Mammary epithelial cell (primary cell): ENCODE measurements at regions not wholly inside any gene's neighbourhood (a gene's known extent, or its start where the extent isn't known, plus 50 kb on each side); places are given as distances from the start of the nearest gene placed in this dataset.

Experiments used
- EZH2 ChIP-seq: IDR thresholded peaks from 2 replicates; pipeline ENCODE4 v1.6.1; 2012; ENCODE audit warnings: low read length, inconsistent platforms, borderline replicate concordance
- TF ChIP-seq, protein P1 (sequence below), 2 donors: IDR thresholded peaks in 1 of 2; conservative IDR thresholded peaks in 1 of 2; 2 replicates each; pipeline ENCODE4 v1.5.1; 2011 to 2012; ENCODE audit warnings: inconsistent platforms in 2 of 2, low read length in 2 of 2, mild to moderate bottlenecking in 2 of 2, control low read depth in 1 of 2, low read depth in 1 of 2; ENCODE audit not compliant: insufficient read depth in 1 of 2; ENCODE audit errors: extremely low read depth in 1 of 2

DNA sequence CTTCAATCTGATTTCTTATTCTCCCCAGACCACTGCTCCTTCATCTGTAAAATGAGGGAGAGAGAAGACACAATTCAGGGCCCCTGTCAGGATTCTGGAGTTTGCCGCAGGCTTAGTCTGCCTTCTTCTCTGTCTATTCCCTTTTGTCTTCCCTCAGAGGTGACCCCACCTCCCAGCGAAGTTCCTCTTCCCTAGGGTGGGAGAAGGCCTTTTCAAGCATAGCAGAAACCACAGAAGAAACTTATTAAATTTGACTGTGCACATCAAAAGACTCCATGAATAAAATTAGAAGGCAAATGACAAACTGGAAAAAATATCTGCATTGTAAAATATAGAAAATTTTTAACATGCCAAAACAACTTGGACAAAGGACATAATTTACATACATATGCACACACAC is 148.8 kb downstream of the HNRNPD start:
- TF ChIP-seq, protein P1, sequence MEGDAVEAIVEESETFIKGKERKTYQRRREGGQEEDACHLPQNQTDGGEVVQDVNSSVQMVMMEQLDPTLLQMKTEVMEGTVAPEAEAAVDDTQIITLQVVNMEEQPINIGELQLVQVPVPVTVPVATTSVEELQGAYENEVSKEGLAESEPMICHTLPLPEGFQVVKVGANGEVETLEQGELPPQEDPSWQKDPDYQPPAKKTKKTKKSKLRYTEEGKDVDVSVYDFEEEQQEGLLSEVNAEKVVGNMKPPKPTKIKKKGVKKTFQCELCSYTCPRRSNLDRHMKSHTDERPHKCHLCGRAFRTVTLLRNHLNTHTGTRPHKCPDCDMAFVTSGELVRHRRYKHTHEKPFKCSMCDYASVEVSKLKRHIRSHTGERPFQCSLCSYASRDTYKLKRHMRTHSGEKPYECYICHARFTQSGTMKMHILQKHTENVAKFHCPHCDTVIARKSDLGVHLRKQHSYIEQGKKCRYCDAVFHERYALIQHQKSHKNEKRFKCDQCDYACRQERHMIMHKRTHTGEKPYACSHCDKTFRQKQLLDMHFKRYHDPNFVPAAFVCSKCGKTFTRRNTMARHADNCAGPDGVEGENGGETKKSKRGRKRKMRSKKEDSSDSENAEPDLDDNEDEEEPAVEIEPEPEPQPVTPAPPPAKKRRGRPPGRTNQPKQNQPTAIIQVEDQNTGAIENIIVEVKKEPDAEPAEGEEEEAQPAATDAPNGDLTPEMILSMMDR (conservative IDR thresholded peaks at IDR 0.05 in 1 of 2, IDR thresholded peaks at IDR 0.05 in 1 of 2; ENCODE audit: extremely low read depth in 1 of 2, insufficient read depth in 1 of 2, low read depth in 1 of 2, low read length in 2 of 2) = no peak
- no peak for TF ChIP-seq EZH2
